Epithelial cell of proximal tubule (primary cell): ENCODE measurements at regions not wholly inside any gene's neighbourhood (a gene's known extent, or its start where the extent isn't known, plus 50 kb on each side); places are given as distances from the start of the nearest gene placed in this dataset.
"Not testable (repeated sequence)": the region's sequence is repeated elsewhere in the genome, so short reads cannot be mapped to it uniquely, and the experiment has no call there.

ENCODE experiments used
- DNase-seq: peaks from one replicate; pipeline ENCODE4 v3.0.0-alpha.2; 2011; ENCODE audit warnings: low read depth
- H3K4me3 ChIP-seq: 2 replicates; pipeline ENCODE4 v1.5.1; 2011; ENCODE audit warnings: low read depth, mild to moderate bottlenecking, low read length
- CTCF ChIP-seq: conservative IDR thresholded peaks from 2 replicates; pipeline ENCODE4 v1.5.1; 2012; ENCODE audit warnings: low read depth, mild to moderate bottlenecking, low read length

GRCh38 chr6:51005779-51006178, 187.1 kb downstream of the TFAP2B start:
- no peak for DNase-seq
- TF ChIP-seq CTCF, result no peak
- no peak overlapping the region for H3K4me3 ChIP-seq

GRCh38 chr6:51007237-51007636, 188.6 kb downstream of the TFAP2B start:
- no peak for DNase-seq
- TF ChIP-seq CTCF, result no peak
- H3K4me3 ChIP-seq, result no peak overlapping the region

- H3K4me3 ChIP-seq, DNase-seq: not testable (repeated sequence)
Observed at GRCh38 chr6:51008693-51009092, 190.0 kb downstream of the TFAP2B start.

- TF ChIP-seq CTCF, result no peak
- no peak for DNase-seq
- no peak overlapping the region for H3K4me3 ChIP-seq
Observed at GRCh38 chr6:51013376-51013775, 194.7 kb downstream of the TFAP2B start.

GRCh38 chr6:51015394-51015793, 196.7 kb downstream of the TFAP2B start:
- no peak for TF ChIP-seq CTCF
- H3K4me3 ChIP-seq, result no peak overlapping the region
- DNase-seq, result no peak

GRCh38 chr6:51016489-51016888, 197.8 kb downstream of the TFAP2B start:
- no peak for DNase-seq
- H3K4me3 ChIP-seq, result no peak overlapping the region
- no peak for TF ChIP-seq CTCF

- no peak overlapping the region for H3K4me3 ChIP-seq
- DNase-seq, result no peak
- no peak for TF ChIP-seq CTCF
Observed at GRCh38 chr6:51019806-51020205, 201.1 kb downstream of the TFAP2B start.

GRCh38 chr6:51021171-51021570, 202.5 kb downstream of the TFAP2B start:
- H3K4me3 ChIP-seq, result no peak overlapping the region
- no peak for TF ChIP-seq CTCF
- DNase-seq, result no peak
